ENCODE measurements at regions not wholly inside any gene's neighbourhood (a gene's known extent, or its start where the extent isn't known, plus 50 kb on each side); places are given as distances from the start of the nearest gene placed in this dataset.

GRCh38 chr1:5522531-5523145, 469.6 kb downstream of the NPHP4 start:
- peak; percentile 33 for DNase-seq (ENCODE audit: low spot score)
- Histone ChIP-seq H3K4me3 (no peak overlapping the region), H3K27ac (no peak overlapping the region)
- TF ChIP-seq CTCF (IDR thresholded peaks at IDR 0.05): no peak

- DNase-seq (ENCODE audit: low spot score): no peak
- Histone ChIP-seq H3K4me3 (no peak overlapping the region), H3K27ac (no peak overlapping the region)
- no peak for TF ChIP-seq CTCF (IDR thresholded peaks at IDR 0.05)
Observed at GRCh38 chr1:5519366-5520135, 472.7 kb downstream of the NPHP4 start.

- DNase-seq (ENCODE audit: low spot score): no peak
- no peak overlapping the region for H3K27ac ChIP-seq
- no peak for TF ChIP-seq CTCF (IDR thresholded peaks at IDR 0.05)
- no peak overlapping the region for H3K4me3 ChIP-seq
Observed at GRCh38 chr1:5516756-5517155, 475.5 kb downstream of the NPHP4 start.

GRCh38 chr1:5515501-5515900, 476.7 kb downstream of the NPHP4 start:
- TF ChIP-seq CTCF (IDR thresholded peaks at IDR 0.05): no peak
- H3K27ac ChIP-seq: no peak overlapping the region
- no peak for DNase-seq (ENCODE audit: low spot score)

GRCh38 chr1:5514527-5515183, 477.6 kb downstream of the NPHP4 start:
- no peak for DNase-seq (ENCODE audit: low spot score)
- Histone ChIP-seq H3K27ac (no peak overlapping the region), H3K4me3 (no peak overlapping the region)
- TF ChIP-seq CTCF (IDR thresholded peaks at IDR 0.05): peak; percentile 99

More at GRCh38 chr1:5515501-5515900, 476.7 kb downstream of the NPHP4 start:
- H3K4me3 ChIP-seq: no peak overlapping the region

GRCh38 chr1:5513846-5514526, 478.2 kb downstream of the NPHP4 start:
- no peak for DNase-seq (ENCODE audit: low spot score)
- no peak overlapping the region for H3K27ac ChIP-seq
- H3K4me3 ChIP-seq: no peak overlapping the region
- no peak for TF ChIP-seq CTCF (IDR thresholded peaks at IDR 0.05)
